NCI-H510A treated with DMSO at 0.1 percent for 48 hours (cell line): ENCODE measurements at regions not wholly inside any gene's neighbourhood (a gene's known extent, or its start where the extent isn't known, plus 50 kb on each side); places are given as distances from the start of the nearest gene placed in this dataset.
A peak's percentile ranks its signal among the peaks of the same experiment; 100 is the strongest.
"Not testable (repeated sequence)": the region's sequence is repeated elsewhere in the genome, so short reads cannot be mapped to it uniquely, and the experiment has no call there.

Experiments
- DNase-seq: peaks from one replicate; lab custom pipeline; 2025; lab: John Stamatoyannopoulos, UW

GRCh38 chr18:34280000-34280399, 55.3 kb upstream of the NOL4 start:
- no peak for DNase-seq

GRCh38 chr18:34280653-34281052, 55.9 kb upstream of the NOL4 start:
- no peak for DNase-seq

- DNase-seq: no peak
These were observed 56.6 kb upstream of the NOL4 start for GRCh38 chr18:34281290-34281689.

DNA sequence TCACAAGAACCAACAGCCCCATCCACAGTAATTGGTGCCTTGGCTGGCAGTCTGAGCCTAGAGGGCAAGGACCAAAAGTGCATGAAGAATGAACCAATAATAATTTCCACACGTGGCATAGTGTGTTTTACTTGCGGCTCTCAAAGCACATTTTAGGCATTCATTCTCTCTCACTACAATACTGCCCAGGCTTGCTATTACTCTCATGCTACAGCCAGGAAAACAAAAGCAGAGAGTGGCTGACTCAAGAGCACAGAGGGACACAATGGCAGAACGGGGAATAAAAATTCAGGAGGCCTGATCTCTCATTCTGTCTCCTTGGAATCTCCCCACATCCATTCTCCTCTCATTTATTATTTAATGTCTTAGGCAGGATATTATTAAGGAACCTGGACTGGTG, 57.0 kb upstream of the NOL4 start:
- peak; percentile 38 for DNase-seq

GRCh38 chr18:34283506-34283905, 58.8 kb upstream of the NOL4 start:
- DNase-seq: no peak

GRCh38 chr18:34287825-34288224, 63.1 kb upstream of the NOL4 start:
- no peak for DNase-seq

- no peak for DNase-seq
These were observed 67.9 kb upstream of the NOL4 start for GRCh38 chr18:34292594-34292993.

DNA sequence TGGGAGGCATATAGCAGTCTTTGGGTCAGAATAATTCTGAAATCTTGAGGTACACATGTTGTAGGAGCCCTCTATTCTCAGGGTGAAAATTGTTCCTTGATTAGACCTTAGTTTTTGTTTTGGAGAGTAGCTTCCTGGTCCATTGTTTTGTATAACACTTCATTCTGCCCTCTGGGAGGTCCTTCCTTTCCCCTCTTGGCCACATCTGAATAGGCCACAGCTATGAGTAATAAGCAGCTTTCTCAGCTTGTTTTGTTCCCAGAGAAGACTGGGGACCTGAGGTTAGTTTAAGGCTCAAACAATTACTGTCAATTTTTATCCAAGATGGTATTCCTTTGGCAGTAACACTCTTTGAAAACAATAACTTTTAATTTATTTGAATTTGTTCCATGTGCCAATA, 72.6 kb upstream of the NOL4 start:
- DNase-seq: no peak

- DNase-seq: no peak
These were observed 75.1 kb upstream of the NOL4 start for GRCh38 chr18:34299828-34300227.

GRCh38 chr18:34311468-34311867, 86.8 kb upstream of the NOL4 start:
- DNase-seq: no peak

DNA sequence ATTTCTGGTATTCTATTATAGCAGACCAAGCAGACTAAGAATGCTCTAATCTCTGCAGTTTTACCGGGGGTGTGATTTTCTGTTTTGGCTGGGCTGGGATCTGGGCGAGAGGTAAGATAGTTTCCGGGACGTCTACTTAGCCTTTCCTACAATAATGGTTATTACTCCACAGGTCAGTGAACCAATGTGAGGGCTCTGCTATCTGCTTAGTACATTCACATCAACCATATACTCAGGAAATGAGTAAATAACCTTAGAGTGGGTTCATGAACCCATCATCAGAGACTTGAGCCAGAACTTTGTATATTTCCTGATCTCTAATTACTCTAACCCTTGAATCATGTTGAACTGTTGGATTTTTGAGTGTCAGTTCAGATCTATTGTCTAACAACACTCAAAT, 90.1 kb upstream of the NOL4 start:
- no peak for DNase-seq

DNA sequence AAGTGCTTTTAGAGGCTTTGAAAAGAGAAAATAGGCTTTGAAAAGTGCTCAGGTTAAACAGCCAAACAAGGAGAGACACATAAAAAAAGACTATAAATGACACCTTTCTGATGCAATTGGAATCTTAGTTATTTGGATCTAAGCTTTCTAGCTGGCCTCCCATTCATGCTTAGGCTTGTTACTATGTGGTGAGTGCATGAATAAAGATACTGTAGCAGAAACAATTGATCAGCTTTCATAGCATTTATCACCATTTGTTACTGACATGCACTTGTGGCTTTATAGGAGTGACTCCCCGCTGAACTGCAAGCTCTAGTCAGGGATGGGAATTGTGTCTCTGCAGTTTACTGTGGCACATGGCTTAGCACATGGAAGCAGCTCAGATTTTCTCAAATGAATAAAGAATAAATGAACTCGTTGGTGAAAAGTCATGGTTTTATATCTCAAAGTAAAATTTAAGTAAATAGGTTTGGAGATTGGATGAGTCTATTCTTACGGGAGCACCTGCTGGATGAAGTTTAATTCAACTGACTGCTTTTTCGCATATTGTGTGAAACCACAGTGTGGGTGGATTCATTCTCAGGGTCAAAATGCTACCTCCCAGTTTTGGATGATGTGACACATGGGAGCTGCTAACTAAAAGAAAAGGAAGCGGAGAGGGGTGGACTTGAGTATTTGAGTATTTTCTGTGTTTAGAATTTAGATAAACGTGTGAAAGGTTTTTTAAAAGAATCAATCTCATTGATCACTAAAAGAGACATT, 91.1 kb upstream of the NOL4 start:
- peak; percentile 89 for DNase-seq

DNA sequence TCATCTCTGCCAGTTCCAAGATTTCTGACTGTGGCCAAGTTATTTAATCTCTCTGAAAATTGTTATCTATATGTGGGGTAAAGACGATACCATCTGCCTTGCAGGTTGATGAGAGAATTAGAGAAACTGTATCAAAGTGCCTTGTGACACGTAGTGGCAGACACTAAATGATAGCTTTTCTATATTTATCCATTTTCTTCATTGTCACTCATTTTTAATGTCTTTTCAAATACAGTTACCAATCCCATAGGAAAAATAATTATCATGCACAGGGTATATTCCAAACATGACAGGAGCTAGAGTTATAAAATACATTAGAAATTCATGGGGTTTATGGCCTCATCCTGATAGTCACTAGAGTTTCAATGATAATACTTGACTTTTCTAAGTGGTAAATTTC, 95.6 kb upstream of the NOL4 start:
- no peak for DNase-seq

DNA sequence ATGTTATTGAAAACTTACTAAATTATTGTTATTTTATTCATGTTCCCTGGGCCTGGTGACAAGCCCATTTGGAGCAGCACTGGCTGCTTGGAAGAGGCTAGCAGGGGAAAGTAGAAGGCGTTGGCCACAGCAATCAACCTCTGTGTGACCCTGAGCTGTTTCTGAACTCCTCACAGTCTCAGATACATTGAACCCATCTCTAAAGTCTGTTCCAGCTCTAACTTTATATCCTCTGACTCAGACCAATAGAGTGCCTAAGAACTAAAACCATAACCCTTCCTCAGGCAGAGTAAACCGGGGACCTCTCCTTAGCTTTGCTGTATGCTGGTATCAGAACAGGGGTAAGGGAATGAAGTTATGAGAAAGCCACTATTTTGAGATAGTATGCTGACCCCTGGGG, 96.4 kb upstream of the NOL4 start:
- DNase-seq: no peak

DNA sequence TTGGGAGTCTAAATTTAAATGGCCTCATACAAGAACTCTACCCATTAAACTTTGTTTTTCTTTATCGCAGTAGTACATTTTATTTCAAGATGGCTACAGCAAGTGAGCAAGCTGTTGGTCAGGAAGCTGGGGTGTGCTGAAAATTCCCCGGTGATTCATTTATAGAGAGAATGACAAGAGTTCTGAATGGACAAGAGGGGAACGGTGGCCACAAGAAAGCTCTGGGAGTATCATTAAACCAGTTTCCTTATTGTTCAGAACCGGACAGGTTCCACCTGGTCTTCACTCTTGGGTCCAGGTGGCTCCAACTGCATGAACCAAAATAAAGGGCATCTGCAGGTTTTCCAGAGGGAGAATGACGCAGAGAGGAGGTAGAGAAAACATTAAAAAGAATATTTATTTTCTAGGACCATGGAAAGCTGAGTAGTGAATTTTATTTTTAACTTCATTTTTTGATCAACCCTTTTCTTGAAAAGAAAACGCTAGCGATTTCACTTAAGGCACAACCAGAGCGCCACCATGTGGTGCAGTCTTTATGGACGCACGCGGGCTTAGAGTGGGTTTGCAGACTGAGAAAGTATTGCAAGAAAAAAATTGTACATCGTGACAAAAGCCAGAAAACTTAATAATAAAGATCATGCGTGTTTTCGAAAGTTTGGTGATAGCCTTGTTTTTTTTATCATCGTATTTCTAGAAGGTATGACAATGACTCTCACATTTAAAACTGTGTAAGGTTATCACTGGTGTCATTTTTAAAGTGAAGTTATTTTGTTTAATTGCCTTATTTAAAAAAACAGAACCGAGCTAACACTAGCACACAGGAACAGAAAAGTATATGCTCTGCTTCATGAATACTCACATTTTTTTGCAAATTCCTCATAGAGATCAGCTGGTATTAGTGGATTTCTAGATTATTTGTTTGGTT, 97.9 kb upstream of the NOL4 start:
- no peak for DNase-seq

DNA sequence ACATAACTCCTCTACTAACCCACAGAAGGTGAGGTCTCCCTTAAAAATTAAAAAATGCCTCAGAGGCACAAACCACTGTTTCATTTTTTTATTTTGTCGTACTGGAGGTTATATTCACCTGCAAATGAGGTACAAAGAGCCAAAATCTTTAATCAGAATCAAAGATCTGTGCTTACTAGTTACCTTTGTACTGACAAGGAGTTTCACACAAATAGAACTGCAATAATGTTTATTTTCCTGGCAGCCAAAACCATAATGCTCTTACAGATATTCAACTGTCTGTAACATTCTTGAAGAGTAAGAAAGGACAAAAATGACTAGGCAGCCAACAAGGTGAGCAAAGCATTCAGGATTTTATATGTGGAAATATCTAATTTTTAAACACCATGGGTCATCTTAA, 105.1 kb upstream of the NOL4 start:
- DNase-seq: no peak

DNA sequence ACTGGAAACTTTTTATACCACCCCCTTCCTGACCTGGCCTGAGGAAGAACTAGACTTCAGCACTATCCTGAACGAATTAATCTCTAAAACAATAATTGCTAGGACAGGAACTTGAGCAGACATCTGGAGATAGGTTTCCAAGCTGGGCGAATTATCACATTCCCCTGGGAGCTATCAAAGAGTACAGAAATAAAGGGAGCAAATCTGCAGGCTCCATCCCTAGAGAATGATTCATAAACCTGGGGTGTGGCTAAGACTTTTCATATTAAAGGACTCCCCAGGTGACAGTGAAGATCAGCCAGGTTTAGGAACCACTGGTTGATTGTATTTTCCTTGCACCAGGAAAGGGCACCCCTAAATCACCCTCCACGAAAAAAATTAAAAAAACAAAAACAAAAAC, 105.6 kb upstream of the NOL4 start:
- DNase-seq: no peak

- DNase-seq: not testable (repeated sequence)
These were observed 106.2 kb upstream of the NOL4 start for GRCh38 chr18:34330907-34331306.

GRCh38 chr18:34331343-34331742, 106.6 kb upstream of the NOL4 start:
- DNase-seq: not testable (repeated sequence)

DNA sequence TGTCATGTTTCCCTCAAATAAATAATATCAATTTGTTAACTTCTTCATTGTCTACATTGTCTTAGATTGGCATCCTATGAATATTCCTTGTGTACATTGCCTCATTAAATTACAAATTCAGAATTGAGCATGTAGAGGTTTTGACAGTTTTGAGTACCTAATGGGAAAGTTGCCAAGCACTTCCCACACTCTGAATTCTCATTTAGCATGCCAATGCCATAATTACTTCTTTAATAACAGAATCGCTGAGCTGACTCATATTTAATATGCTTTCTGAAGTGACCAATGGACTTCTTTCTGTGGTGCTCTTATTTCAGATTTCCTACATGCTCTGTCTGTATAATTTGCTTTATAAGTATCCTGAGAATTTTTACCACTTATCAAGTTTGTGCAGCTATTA, 114.4 kb upstream of the NOL4 start:
- peak; percentile 64 for DNase-seq

DNA sequence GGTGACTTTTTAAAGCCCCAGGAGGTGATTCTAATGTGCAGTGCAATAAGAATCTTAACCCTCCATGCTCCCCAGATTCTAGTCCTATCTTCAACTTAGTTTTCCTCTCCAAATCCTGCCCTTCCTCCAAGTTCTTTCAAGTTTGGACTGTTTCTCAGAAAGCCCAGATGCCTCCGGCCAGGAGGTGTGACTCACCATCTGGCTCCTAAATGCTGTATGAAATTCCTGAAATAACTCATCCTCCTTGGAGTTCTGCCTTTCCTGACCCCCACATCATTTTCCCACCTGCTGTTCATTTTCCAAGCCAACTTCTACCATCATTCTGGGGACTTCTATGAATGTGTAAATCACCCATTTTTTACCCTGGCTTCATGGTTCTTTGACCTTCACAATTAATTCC, 118.2 kb upstream of the NOL4 start:
- no peak for DNase-seq

- no peak for DNase-seq
These were observed 121.0 kb upstream of the NOL4 start for GRCh38 chr18:34345738-34346137.

DNA sequence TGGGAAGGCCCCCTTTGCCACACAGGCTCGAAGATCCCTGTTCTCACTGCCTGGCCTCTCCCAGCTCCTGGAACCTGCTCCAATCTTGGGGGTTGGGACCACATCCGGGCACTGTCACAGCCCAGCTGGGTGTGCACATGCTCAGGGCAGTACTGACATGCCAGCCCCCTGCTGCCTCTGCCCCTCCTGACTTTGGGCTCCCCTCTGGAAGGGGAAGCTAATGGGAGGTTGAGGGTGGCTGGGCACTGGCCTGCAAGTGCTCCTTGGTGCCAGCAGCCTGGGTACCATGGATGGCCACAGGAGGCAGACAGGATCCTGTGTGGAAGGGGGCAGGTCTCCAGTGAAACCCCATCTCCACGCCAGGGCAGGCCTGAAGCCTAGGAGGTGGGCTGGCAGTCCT, 126.1 kb upstream of the NOL4 start:
- no peak for DNase-seq
